ENCODE measurements at regions not wholly inside any gene's neighbourhood (a gene's known extent, or its start where the extent isn't known, plus 50 kb on each side); places are given as distances from the start of the nearest gene placed in this dataset.

- TF ChIP-seq CTCF (conservative IDR thresholded peaks at IDR 0.05; ENCODE audit: low read depth, low read length) (no peak), EZH2 (IDR thresholded peaks at IDR 0.05; ENCODE audit: borderline replicate concordance, low read depth, low read length, poor library complexity, severe bottlenecking) (no peak)
These were observed 766.2 kb upstream of the TMEFF2 start for GRCh38 chr2:192960945-192961344.
